ENCODE measurements at regions not wholly inside any gene's neighbourhood (a gene's known extent, or its start where the extent isn't known, plus 50 kb on each side); places are given as distances from the start of the nearest gene placed in this dataset.
"Not testable (repeated sequence)": the region's sequence is repeated elsewhere in the genome, so short reads cannot be mapped to it uniquely, and the experiment has no call there.

DNA sequence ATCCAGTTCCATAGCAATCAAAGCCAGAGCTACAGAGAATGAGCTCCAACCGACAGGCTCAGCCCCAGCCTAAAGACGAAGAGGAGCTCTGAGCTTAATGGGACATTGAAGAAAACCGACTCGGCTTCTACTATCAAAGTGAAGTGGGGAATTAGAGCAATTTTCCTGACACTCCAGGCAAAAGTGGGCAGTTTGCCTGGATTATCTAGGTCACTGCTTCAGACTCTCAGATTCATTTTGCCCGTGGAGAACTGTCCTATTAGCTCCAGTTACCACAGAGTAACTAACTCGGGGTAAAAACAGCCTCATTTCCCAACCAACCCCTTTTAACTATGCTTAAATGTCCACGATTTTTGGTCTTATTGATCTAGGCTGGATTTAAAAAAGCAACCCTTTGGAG is 592.1 kb upstream of the NRSN1 start:
- no peak for DNase-seq

DNA sequence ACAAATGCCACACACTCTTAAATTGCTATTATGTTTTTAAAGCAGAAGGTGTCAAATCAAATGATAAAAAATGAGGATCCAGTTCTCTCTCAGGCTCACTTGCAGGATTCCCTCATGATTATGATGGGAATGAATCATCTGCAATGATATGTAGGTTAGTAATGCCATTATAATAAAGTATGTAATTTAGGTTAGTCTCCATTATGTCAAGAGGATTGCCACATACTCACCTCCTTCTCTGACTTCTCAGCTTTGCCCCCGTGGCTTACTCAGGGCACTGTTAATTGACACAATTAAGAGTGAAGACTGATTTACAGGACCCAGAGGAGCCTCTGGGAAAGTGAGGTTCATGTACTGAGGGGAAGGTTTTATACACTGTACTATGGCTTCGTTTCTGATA is 591.7 kb upstream of the NRSN1 start:
- DNase-seq: no peak

DNA sequence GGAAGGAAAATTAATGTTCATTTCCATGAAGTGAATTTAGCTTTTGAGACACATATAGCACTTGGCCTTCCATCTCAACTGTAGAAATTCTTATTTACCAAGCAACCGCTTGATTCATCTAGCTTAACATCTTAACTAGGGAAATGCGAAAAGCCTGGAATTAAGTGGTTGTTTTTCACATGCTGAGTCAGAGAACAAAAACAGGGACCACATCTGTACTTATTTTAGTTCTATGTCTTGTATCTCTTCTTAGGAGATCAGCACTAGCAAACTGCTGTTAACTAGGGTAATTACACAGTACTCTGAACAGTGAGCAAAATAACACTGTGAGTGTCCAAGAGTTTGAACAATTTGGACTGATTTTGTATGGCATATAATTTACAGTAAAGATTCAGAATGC is 590.9 kb upstream of the NRSN1 start:
- no peak for DNase-seq

DNA sequence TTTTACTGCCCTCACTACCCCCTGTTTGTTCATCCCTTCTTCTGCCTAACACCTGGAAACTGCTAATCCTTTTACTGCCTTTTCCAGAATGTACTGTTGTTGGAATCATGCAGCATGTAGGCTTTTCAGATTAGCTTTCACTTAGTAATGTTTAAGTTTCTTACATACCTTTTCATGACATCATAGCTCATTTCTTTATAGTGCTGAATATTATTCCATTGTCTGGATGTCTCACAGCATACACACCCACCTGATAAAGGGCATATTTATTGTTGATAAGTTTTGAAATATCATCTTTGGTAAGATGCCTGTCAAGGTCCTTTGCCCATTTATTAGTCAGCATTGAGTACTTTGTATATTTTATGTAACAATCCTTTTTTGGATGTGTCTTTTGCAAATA is 588.2 kb upstream of the NRSN1 start:
- DNase-seq: no peak

DNA sequence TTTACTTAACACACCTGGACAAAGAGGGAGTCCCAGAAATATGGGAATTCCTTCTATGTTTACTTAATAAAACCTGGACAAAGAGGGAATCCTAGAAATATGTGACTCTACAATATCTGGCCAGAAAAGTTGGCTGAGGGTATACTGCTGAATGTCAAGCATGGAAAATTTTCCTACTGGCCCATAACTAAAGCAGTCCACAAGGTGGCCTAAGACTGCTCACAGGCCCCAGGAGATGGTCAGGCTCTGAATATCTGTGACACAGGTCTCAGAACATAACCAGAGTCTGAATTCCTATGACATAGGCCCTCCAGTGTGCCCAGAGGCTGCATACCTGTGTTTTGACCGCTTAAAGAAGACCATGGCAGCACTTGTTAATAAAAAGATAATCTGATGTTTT is 578.2 kb upstream of the NRSN1 start:
- no peak for DNase-seq

DNA sequence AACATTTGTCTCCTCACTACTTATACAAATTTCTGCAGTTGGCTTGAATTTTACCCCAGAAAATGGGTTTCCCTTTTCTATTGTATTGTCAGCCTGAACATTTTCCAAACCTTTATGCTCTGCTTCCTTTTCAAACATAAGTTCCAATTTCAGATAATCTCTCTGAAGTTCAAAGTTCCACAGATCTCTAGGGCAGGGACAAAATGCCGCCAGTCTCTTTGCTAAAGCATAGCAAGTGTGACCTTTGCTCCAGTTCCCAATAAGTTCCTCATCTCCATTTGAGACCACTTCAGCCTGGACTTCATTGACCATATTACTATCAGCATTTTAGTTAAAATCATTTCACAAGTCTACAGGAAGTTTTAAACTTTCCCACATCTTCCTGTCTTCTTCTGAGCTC is 571.1 kb upstream of the NRSN1 start:
- not testable (repeated sequence) for DNase-seq

DNA sequence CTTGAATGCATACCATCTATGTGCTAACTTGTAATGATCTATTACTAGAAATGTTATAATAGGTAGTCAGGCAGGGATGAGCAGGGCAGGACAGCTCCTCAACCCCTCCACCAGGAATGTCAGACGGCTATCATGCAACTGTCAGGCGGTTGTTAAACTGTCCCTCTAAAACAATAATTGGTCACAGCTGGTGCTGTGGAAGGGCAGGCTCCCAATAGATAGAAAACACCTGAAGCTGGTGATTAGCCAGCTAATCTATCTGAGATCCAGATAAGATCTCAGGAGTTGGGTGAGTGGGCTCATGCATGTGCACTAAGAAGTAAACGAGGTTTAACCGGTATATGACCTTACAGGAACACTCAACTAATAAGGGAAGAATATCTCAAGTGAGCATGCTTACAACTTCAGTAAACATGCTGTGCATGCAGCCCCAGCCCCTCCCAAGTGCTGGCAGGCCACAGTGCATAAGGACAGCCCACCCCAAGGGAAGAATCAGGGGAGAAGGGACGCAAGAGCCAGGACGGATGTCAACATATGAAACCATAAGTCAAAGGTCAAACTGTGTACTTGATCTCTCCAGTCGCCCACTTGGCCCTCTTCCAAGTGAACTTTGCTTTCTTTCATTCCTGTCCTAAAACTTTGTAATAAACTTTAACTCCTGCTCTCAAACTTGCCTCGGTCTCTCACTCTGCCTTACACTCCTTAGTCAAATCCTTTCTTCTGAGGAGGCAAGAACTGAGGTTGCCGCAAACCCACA is 566.2 kb upstream of the NRSN1 start:
- DNase-seq: no peak

DNA sequence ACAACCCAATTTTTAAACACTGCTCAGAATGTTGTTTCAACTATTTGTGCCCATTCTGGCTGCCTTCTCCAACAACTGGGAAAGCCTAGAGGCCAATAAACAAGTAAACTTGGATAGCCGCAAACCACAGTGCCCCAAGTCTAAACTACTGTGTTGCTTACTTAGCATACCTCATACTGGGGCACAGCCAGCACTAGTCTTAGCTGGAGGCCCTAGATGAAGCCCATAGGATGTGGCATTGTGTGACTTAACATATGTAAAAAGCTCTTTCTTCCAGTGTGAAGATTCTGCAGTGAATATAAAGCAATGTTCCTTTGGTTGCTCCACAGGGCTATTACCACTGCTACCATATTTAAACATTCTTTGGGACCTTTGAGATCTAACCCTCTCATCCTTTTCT is 564.3 kb upstream of the NRSN1 start:
- no peak for DNase-seq

DNA sequence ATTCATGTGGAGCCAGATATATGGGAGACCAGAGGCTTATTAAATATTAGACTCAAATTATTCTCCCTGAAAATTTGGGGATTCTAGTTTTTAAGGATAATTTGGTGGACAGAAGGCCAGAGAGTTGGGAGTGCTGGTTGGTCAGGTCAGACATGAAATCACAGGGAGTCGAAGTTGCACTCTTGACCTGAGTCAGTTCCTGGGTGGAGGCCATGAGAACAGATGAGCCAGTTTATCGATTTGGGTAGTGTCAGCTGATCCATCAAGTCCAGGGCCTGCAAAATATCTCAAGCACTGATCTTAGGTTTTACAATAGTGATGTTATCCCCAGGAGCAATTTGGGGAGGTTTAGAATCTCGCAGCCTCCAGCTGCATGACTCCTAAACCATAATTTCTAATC is 563.5 kb upstream of the NRSN1 start:
- DNase-seq: no peak

DNA sequence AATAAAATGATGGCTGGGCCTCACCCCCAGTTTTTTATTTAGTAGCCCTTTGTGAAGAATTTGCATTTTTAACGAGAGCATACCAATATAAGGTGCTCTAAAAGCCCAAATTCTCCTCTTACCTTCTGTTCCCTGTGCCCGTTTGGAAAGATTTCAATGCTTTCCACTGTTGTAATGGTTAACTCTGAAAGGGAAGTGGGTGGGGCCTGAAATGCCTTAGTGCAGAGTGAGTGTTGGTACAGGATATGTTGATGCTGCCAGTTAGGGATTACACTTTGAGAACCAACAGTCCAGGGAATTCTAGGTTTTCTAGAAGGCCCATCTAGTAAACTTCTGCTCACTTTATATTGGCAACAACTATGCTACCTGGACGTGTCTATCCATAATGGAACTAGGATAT is 562.7 kb upstream of the NRSN1 start:
- no peak for DNase-seq

DNA sequence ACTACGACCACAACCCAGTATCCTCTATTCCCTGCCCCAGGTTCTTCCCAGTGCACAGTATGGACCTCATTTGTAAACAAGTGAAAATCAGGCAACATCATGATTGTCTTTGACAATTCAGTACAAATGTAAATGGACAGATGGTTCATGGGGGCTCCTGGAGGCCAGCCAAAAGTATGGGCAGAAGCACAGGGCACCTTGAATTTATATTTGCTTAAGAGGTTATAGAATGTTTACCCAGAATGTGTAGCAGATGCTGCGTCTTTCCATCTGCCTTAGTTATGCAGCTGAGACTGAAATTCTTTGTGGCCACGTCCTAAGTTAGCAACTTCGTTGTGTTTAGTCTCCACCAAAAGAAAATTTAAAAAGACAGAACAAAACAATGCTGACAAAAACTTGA is 559.6 kb upstream of the NRSN1 start:
- DNase-seq: no peak

DNA sequence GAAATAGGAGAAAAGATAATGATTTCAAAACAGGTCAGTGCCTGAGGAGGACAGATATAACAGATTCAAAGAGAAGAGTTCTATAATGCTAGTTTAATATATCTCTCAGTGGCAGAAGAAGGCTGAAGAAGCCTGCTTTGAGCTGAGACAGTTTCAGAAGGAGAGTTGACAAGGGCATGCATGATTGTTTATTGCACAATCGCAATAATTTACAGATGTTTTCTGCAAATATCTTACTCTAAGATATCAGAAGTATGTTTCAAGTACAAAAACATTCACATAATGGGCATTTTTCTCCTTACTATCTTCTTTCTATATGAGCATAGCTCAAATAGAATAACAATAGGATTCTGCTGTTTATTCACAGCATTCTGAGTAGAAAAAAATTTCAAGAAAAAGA is 557.7 kb upstream of the NRSN1 start:
- DNase-seq: no peak

DNA sequence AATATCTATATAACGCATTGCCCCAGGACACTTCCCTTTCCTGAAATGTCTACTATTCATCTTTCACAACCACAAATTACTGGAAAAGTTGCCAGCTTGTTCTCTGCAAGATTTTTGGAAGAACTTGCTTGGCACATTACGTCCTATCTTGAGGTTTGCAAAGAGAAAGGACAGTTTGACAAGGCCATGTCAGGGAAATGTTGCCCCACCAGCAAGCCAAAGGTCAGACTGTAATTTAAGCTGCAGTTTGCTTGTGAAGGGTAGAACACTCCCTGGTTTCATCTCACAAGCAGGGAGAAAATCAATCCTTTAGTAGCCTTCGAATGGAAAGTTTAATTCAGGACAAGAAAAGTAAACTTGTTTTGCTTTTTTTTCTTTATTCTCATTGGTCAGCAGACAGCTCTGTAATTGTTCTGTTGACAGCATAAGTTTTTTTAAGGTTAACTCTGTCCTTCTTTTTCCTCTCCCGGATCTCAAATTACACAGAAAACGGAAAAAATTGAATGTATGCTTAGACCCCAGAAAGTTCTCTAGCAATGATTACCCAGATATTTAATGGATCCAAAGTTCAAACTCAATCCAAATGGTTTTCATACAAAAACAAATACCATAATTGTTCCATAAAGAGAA is 541.8 kb upstream of the NRSN1 start:
- DNase-seq: no peak

DNA sequence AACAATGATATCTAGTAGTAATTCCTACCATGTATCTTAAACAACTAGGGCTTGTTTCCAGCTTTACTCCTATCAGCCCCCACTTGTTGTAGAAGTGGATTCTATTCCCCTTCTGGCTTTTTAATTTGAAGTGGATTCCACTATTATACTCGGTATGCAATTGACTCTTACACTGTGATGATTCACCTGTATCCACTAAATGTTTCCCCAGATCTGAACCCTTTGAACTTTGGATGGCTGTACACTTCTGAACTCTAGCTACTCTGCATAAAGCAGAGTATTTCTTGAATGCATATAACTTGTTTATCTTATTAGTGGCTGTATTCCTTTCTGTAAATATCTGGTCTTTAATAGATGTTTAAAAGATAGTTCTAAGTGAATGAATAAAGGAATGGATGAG is 538.4 kb upstream of the NRSN1 start:
- DNase-seq: no peak

DNA sequence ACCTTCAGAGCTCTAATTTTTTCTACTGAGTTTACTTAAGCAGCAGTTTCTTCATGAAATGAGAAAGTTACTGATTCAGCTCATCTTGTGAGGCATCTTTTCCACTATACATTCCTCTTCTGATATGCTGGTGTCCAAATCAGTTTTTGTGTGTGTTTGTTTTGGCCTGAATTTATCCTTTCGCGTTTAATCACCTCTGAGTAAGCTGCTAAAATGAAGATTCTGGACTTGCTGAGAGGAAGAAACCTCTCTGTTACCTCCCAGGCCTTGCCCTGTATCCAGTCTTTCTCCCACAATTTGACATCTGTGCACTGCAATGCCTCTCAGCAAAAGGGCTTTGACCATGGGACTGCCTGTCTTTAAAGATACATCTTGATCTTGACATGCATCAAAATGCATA is 536.2 kb upstream of the NRSN1 start:
- DNase-seq: no peak

DNA sequence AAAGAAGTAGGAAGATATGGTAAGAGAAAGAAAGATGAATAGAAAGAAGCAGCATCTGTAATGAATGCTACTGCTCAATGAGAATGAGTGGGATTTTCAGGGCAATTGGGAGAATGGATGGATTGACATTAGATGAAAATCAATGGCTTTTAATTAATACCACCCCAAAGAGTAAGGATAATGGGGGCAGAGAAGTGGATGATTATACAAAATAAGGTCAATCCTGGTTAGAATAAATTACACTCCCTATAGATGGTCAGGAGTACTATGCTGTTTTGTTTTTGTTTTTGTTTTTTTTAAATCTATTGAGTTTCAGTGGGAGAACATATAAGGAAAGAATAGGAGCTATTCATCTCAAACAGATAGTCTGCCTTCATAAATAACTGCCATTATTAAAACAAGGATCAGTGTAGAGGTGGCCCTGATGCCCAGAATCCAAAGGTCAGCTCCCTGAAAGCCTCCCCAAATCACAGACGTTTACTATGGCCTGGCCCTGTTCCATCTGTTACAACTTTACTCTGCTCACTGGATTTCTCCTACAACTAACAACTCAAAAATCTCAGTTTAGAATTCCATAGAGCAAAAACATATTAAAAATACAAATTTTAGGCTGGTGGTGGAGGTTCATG is 535.4 kb upstream of the NRSN1 start:
- no peak for DNase-seq

DNA sequence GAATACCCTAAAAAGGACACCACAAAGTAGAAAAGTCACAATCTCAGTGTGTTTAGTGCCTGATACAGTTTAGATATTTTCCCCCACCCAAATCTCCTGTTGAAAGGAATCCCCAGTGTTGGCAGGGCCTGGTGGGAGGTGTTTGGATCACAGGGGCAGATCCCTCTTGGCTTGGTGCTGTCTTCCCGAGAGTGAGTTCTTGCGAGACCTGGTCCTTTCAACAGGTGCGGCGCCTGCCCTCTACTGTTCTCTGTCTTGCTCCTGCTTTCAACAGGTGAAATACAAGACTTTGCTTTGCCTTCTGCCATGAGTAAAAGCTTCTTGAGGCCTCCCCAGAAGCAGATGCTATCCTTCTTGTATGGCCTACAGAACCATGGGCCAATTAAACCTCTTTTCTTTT is 534.3 kb upstream of the NRSN1 start:
- DNase-seq: no peak

DNA sequence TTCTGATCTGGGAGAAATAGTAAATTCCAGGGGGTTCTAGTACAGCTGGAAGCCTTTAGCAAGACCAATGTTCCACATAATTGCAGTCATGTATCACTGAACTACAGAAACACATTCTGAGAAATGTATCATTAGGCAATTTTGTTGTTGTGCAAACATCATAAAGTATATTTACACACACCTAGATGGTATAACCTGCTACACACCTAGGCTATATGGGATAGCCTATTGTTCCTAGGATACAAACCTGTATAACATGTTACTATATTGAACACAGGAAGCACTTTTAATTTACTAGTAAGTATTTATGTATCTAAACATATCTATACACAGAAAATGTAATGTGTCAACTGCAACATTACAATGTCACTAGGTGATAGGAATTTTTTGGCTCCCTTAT is 525.9 kb upstream of the NRSN1 start:
- no peak for DNase-seq

DNA sequence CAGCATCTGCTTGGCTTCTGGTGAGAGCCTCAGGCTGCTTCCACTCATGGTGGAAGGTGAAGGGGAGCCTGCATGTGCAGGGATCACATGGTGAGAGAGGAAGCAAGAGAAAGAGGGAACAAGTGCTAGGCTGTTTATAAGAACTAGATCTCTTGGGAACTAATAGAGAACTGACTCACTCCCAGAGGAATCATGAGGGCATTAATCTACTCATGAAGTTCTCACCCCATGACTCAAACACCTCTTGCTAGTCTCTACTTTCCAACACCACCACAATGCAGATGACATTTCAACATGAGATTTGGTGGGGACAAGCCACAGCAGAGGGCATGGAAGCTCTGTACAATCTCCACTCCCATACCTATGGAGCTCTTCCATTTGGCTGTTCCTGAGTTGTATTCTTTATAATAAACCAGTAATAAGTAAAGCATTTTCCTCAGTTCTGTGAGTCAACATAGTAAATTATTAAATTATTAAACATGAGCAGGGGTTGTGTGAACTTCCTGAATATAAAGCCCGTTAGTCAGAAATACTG is 524.1 kb upstream of the NRSN1 start:
- no peak for DNase-seq

DNA sequence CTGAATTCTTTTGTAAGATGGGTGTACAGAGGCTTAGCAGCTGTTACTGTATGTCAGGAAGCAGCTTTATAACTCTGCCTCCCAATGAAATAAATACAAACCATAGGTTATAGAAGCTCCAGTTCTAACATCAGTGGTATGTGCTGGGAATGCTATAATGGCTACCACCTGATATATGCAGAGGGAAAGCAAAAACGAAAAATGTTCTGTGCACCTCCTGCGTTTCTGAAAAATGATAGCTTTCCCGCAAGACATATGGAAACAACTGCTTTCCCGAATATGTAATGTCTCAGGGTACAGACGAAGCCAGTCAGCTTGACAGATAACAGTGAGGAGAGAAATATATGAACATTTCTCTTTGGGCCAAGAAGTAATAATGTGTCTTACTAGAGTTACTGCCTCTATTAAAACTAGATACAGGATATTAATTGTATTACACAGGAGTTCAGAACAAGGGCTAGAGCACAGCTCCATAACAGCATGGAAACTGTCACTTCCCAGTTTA is 517.0 kb upstream of the NRSN1 start:
- DNase-seq: no peak

DNA sequence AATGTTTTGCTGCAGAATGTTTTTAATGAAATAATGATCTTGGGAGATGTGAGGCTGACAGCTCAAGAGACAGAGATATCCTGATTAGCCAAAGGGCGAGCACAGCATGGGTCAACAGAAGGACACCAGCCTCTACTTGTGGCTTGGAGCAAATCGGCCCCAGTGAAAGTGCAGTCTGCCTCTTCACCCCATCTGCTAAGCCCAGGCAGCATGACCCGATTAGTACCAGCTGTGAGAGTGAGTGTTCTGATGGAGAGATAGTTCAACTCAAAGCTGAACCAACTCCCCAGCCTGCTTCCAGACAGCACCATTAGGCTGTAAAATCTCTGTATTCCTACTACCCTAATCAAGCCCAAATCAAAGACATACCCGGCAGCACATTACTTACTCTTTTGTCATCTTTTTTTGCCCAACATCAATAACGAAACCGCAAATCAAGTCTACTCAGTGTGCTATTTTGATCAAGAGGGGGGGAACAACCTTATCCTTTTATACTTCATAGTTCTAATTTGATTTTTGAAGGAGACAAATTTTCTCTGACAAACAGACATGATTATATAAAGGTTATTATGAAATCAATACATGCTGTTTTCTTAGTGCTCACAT is 514.1 kb upstream of the NRSN1 start:
- DNase-seq: no peak

DNA sequence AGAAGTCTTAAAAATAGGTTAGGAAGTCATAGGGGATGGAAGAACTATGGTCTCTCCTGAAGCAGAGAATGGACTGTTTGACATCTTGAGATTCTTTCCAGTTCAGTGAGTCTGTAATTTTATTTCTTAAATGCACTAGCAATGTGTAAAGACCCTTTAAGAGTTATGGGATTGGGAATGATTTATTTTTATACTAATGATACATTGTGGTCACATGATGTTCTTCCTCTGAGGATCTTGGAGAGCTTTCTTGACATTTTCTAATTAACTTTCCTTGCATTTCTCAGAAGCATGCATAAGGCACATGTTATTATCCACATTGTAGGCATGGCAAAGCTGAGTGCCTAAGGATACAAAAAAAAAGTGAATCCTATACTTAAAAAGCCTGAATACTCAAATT is 507.6 kb upstream of the NRSN1 start:
- no peak for DNase-seq

DNA sequence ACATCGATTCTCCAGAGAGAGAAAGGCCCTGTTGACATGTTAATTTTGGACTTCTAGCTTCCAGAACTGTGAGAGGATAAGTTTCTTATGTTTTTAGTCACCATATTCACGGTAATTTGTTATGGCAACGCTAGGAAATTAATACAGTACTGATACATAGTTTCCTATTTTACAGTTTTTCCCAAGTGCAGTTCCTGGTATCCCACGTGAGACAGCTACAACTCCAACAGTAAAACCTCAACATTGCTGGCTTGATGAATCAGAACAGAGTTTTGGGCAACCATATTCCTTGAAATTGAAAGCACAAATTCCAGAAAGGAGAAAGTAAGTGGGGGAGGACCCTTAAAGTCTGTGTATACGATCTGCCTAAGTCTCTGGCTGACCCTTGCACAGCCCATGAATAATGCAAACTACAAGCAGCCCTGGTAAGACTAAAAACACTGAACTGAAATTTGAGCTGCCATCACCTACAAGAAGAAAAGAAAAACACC is 505.1 kb upstream of the NRSN1 start:
- DNase-seq: no peak
